Fibroblast of lung (primary cell): ENCODE measurements at regions not wholly inside any gene's neighbourhood (a gene's known extent, or its start where the extent isn't known, plus 50 kb on each side); places are given as distances from the start of the nearest gene placed in this dataset.

Experiments
- DNase-seq, 2 donors: peaks; one replicate each; pipeline versions ENCODE4 v3.0.0 to v3.0.0-alpha.2; 2010; ENCODE audit warnings: low read depth in 2 of 2
- H2AFZ ChIP-seq: 2 replicates; pipeline ENCODE4 v1.5.1; 2012; ENCODE audit warnings: low read length, control low read depth, inconsistent platforms
- H3K27ac ChIP-seq: 2 replicates; pipeline ENCODE4 v1.5.1; 2011; ENCODE audit warnings: low read length, control low read depth; ENCODE audit not compliant: insufficient read depth
- H3K27me3 ChIP-seq: 2 replicates; pipeline ENCODE4 v1.5.1; 2011; ENCODE audit warnings: mild to moderate bottlenecking, low read length; ENCODE audit not compliant: control insufficient read depth, insufficient read depth
- H3K36me3 ChIP-seq: 2 replicates; pipeline ENCODE4 v1.5.1; 2011; ENCODE audit warnings: low read length; ENCODE audit not compliant: control insufficient read depth, insufficient read depth
- H3K4me1 ChIP-seq: 2 replicates; pipeline ENCODE4 v1.5.1; 2011; ENCODE audit warnings: low read length; ENCODE audit not compliant: control insufficient read depth, insufficient read depth; ENCODE audit errors: extremely low read depth
- H3K4me2 ChIP-seq: 2 replicates; pipeline ENCODE4 v1.5.1; 2011; ENCODE audit warnings: low read length, control low read depth; ENCODE audit not compliant: insufficient read depth; ENCODE audit errors: extremely low read depth
- H3K4me3 ChIP-seq, 4 experiments: fragments of 200-600 bp in 1 of 4; sonication (generic) in 1 of 4; replicated peaks in 1 of 4; 2 replicates each; pipeline ENCODE4 v1.5.1; 2011 to 2016; ENCODE audit warnings: low read length in 4 of 4, low read depth in 3 of 4, mild to moderate bottlenecking in 3 of 4, control low read depth in 2 of 4, inconsistent platforms in 1 of 4, mixed read lengths in 1 of 4; ENCODE audit not compliant: insufficient read depth in 1 of 4; ENCODE audit errors: control extremely low read depth in 1 of 4
- H3K79me2 ChIP-seq: 2 replicates; pipeline ENCODE4 v1.5.1; 2012; ENCODE audit warnings: mild to moderate bottlenecking, low read length, inconsistent platforms; ENCODE audit not compliant: control insufficient read depth, insufficient read depth
- H3K9ac ChIP-seq: 2 replicates; pipeline ENCODE4 v1.5.1; 2011; ENCODE audit warnings: mild to moderate bottlenecking, low read length, control low read depth; ENCODE audit not compliant: insufficient read depth
- H3K9me3 ChIP-seq: 2 replicates; pipeline ENCODE4 v1.5.1; 2012; ENCODE audit warnings: low read depth, low read length; ENCODE audit not compliant: control insufficient read depth, insufficient read depth
- H4K20me1 ChIP-seq: 2 replicates; pipeline ENCODE4 v1.5.1; 2011; ENCODE audit warnings: low read length; ENCODE audit not compliant: control insufficient read depth, insufficient read depth; ENCODE audit errors: extremely low read depth
- EZH2 ChIP-seq: IDR thresholded peaks from 2 replicates; pipeline ENCODE4 v1.5.1; 2012; ENCODE audit warnings: low read length, control low read depth, mild to moderate bottlenecking; ENCODE audit errors: missing control alignments
- TF ChIP-seq, protein P1 (sequence below), 2 donors: IDR thresholded peaks in 1 of 2; conservative IDR thresholded peaks in 1 of 2; 1 replicate in 1 of 2; 2 replicates in 1 of 2; pipeline ENCODE4 v1.5.1; 2011 to 2012; ENCODE audit warnings: low read length in 2 of 2, control low read depth in 1 of 2, inconsistent platforms in 1 of 2, low read depth in 1 of 2, mild to moderate bottlenecking in 1 of 2

DNA sequence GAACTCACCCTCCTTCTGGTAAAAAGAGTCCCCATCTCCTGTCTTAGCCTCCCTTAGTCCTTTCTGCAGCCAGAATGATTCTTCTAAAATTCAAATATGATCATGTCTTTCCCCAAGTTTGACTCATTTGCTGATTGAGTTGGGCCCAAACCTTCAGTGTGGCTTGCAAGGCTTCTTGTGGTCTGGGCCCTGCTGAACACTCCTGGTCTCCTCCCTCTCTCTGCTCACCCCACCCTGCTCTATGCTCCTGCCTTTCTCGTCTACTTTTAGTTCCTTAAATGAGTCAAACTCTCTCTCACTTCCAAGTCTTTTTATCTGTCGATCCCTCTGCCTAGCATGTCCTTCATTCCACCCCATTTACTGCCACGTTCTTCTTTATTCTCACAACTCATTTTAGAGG lies 72.6 kb downstream of the CCR1 start:
- Histone ChIP-seq H3K36me3 (no peaks in the 10 kb centered on the region), H3K9me3 (no peaks in the 10 kb centered on the region), H3K79me2 (no peaks in the 10 kb centered on the region), H3K4me1 (no peaks in the 10 kb centered on the region), H3K9ac (no peak overlapping the region), H4K20me1 (no peaks in the 10 kb centered on the region), H3K4me2 (no peak overlapping the region), H3K27ac (no peak overlapping the region), H3K27me3 (no peaks in the 10 kb centered on the region), H3K4me3 (no peak overlapping the region), H2AFZ (no peak overlapping the region)
- DNase-seq: peak in 1 of 2 donors; percentile 11
- TF ChIP-seq, protein P1, sequence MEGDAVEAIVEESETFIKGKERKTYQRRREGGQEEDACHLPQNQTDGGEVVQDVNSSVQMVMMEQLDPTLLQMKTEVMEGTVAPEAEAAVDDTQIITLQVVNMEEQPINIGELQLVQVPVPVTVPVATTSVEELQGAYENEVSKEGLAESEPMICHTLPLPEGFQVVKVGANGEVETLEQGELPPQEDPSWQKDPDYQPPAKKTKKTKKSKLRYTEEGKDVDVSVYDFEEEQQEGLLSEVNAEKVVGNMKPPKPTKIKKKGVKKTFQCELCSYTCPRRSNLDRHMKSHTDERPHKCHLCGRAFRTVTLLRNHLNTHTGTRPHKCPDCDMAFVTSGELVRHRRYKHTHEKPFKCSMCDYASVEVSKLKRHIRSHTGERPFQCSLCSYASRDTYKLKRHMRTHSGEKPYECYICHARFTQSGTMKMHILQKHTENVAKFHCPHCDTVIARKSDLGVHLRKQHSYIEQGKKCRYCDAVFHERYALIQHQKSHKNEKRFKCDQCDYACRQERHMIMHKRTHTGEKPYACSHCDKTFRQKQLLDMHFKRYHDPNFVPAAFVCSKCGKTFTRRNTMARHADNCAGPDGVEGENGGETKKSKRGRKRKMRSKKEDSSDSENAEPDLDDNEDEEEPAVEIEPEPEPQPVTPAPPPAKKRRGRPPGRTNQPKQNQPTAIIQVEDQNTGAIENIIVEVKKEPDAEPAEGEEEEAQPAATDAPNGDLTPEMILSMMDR (conservative IDR thresholded peaks at IDR 0.05 in 1 of 2, IDR thresholded peaks at IDR 0.05 in 1 of 2; ENCODE audit: low read depth in 1 of 2, low read length in 2 of 2): no peak
- TF ChIP-seq EZH2: no peak

DNA sequence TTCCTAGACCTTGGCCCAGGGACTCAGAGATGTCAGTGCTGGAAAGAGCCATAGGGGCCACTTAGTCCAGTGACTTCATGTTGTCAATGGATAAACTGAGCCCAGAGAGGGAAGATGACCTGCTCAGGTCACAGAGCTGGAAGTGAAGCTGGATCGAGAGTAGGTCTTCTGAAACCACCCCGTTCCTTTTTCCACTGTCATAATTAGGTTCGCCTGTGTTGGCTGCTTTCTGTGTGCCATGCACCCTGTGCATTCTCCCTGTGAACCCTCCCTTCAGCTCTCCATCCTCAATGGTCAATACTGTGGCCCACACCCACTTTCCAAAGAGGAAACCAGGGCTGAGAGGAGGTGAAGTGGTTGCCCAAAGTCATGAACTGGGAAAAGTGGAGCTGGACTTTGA lies 74.8 kb downstream of the CCR1 start:
- TF ChIP-seq EZH2: no peak
- TF ChIP-seq, protein P1 (conservative IDR thresholded peaks at IDR 0.05 in 1 of 2, IDR thresholded peaks at IDR 0.05 in 1 of 2; ENCODE audit: low read depth in 1 of 2, low read length in 2 of 2): no peak
- H3K4me1 ChIP-seq: no peaks in the 10 kb centered on the region
- H4K20me1 ChIP-seq: no peaks in the 10 kb centered on the region
- no peaks in the 10 kb centered on the region for H3K27me3 ChIP-seq
- H3K9ac ChIP-seq: no peak overlapping the region
- no peaks in the 10 kb centered on the region for H3K36me3 ChIP-seq
- no peaks in the 10 kb centered on the region for H3K79me2 ChIP-seq
- H3K9me3 ChIP-seq: no peaks in the 10 kb centered on the region
- DNase-seq: no peak
- H3K27ac ChIP-seq: no peak overlapping the region
- H3K4me3 ChIP-seq: no peak overlapping the region
- no peak overlapping the region for H2AFZ ChIP-seq
- no peak overlapping the region for H3K4me2 ChIP-seq

DNA sequence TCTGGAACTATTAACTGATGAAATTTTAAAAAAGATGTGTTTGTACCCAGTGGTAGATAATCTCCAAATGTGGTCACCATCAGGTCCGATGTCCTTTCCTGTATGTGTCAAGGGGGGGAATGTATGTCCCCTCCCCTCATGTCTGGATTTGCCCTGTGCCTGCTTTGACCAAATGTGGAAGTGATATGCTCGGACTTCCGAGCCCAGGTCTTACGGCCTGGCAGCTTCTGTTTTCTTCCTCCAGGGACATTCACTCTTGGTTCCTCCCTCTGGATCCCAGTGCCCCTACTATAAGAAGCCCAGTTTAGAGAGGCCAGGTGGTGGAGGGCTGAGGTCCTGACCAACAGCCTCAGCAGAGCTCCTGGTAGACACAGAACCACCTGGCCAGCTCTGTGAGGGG lies 75.5 kb downstream of the CCR1 start:
- Histone ChIP-seq H3K9ac (no peak overlapping the region), H3K4me3 (no peak overlapping the region), H3K4me1 (peaks cover 3% of the 10 kb centered on the region), H3K36me3 (no peaks in the 10 kb centered on the region), H3K9me3 (no peaks in the 10 kb centered on the region), H3K4me2 (no peak overlapping the region), H2AFZ (no peak overlapping the region), H3K27ac (no peak overlapping the region), H4K20me1 (no peaks in the 10 kb centered on the region), H3K27me3 (no peaks in the 10 kb centered on the region), H3K79me2 (no peaks in the 10 kb centered on the region)
- DNase-seq: no peak
- TF ChIP-seq EZH2: no peak
- TF ChIP-seq, protein P1 (conservative IDR thresholded peaks at IDR 0.05 in 1 of 2, IDR thresholded peaks at IDR 0.05 in 1 of 2; ENCODE audit: low read depth in 1 of 2, low read length in 2 of 2): no peak
